ENCODE measurements at regions not wholly inside any gene's neighbourhood (a gene's known extent, or its start where the extent isn't known, plus 50 kb on each side); places are given as distances from the start of the nearest gene placed in this dataset.

DNA sequence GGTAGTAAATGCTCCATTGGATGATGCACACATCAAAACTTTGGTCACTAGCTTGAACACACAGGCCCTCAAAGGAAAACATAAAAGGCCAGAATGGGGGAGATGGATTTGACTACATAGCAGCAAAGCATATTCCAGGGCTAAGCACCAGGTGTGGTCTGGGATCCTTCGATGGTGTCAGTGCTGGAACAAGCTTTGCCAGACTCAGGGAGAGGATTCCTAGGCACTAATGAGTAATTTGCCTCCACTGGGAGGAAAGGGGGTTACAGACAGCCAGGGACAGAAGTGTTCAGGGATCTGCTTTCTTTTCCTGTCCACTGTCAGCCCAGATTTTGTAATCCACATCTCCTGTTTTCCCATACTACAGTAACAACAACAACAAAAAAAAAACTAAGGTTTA is 157.2 kb upstream of the OBI1 start:
- no peak for TF ChIP-seq YY1 (tag by site-specific recombination; IDR thresholded peaks at IDR 0.05)
- TF ChIP-seq, protein P1, sequence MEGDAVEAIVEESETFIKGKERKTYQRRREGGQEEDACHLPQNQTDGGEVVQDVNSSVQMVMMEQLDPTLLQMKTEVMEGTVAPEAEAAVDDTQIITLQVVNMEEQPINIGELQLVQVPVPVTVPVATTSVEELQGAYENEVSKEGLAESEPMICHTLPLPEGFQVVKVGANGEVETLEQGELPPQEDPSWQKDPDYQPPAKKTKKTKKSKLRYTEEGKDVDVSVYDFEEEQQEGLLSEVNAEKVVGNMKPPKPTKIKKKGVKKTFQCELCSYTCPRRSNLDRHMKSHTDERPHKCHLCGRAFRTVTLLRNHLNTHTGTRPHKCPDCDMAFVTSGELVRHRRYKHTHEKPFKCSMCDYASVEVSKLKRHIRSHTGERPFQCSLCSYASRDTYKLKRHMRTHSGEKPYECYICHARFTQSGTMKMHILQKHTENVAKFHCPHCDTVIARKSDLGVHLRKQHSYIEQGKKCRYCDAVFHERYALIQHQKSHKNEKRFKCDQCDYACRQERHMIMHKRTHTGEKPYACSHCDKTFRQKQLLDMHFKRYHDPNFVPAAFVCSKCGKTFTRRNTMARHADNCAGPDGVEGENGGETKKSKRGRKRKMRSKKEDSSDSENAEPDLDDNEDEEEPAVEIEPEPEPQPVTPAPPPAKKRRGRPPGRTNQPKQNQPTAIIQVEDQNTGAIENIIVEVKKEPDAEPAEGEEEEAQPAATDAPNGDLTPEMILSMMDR (tag by site-specific recombination; IDR thresholded peaks at IDR 0.05), result no peak
